ENCODE measurements at regions not wholly inside any gene's neighbourhood (a gene's known extent, or its start where the extent isn't known, plus 50 kb on each side); places are given as distances from the start of the nearest gene placed in this dataset.
"Not testable (repeated sequence)": the region's sequence is repeated elsewhere in the genome, so short reads cannot be mapped to it uniquely, and the experiment has no call there.

DNA sequence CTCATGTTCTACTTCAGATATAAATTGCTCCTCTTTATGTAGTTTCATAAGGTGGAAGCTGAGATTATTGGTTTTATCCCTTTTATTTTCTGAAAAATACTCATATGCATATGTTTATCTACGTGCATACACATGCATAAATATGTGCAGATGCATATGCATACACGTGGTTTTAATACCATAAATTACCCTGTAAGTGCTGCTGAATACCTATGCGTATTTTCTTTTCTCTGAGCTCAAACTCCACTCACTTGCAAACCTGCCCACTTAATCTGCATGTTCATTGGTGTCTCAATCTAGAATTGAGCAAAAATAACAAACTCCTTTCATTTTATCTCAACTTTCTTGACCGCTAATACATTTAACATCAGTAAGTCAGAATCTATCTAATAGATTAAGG lies 367.1 kb downstream of the RPIA start:
- H3K36me3 ChIP-seq (replicated peaks); DNase-seq (ENCODE audit: low spot score in 2 of 2); H3K9me3 ChIP-seq; H3K27me3 ChIP-seq (ENCODE audit: low read depth); in situ Hi-C loops (cut with MboI; ENCODE audit: low sequenced_read_pairs); H3K4me1 ChIP-seq; H3K4me3 ChIP-seq: not testable (repeated sequence)

DNA sequence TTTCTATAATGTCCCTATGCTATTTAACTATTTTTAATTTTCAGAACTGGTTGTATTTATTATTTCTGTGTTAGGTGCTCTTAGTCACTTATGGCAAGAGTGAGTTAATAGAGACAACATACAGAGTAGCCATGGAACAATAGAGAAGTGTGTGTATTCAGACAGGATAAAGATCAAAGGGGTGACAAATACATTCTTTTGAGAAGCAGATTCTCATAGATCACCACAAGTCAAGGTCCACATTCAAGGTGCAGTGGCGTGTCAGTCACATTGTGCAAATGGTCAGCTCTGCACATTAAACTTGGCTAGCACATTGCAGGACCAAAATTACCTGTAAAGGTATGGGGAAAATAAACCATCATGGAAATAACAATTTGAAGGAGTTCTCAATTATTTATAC lies 369.7 kb downstream of the RPIA start:
- in situ Hi-C loops (cut with MboI; ENCODE audit: low sequenced_read_pairs); H3K4me1 ChIP-seq; H3K36me3 ChIP-seq (replicated peaks); H3K4me3 ChIP-seq; H3K27me3 ChIP-seq (ENCODE audit: low read depth); DNase-seq (ENCODE audit: low spot score in 2 of 2); H3K9me3 ChIP-seq: not testable (repeated sequence)

GRCh38 chr2:89076771-89077170 lies 385.3 kb downstream of the RPIA start:
- H3K27me3 ChIP-seq (ENCODE audit: low read depth); DNase-seq (ENCODE audit: low spot score in 2 of 2); in situ Hi-C loops (cut with MboI; ENCODE audit: low sequenced_read_pairs); H3K4me3 ChIP-seq; H3K9me3 ChIP-seq; H3K4me1 ChIP-seq; H3K36me3 ChIP-seq (replicated peaks): not testable (repeated sequence)

DNA sequence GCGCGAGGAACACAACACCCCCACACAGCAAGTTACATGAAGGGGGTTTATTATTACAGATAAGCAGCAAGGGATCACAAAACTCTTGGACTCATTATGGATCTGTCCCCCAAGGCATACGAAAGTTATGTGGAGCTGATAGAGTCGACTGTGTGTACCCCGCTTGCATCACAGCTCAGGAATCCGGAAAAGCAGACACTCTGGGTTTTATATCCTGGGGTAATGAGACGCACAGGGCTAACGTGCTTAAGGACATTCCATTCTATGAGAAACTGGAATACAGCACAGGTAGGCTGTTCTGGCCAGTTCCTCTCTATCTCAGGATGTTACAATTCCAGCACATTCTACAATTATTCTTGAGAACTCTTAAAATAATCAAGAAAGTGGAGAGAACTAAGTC lies 401.4 kb downstream of the RPIA start:
- in situ Hi-C loops (cut with MboI; ENCODE audit: low sequenced_read_pairs); DNase-seq (ENCODE audit: low spot score in 2 of 2): not testable (repeated sequence)

GRCh38 chr2:89095060-89095459 lies 403.6 kb downstream of the RPIA start:
- H3K9me3 ChIP-seq; H3K4me3 ChIP-seq; H3K27me3 ChIP-seq (ENCODE audit: low read depth); H3K36me3 ChIP-seq (replicated peaks); in situ Hi-C loops (cut with MboI; ENCODE audit: low sequenced_read_pairs); DNase-seq (ENCODE audit: low spot score in 2 of 2); H3K4me1 ChIP-seq: not testable (repeated sequence)

More for the DNA sequence above, 401.4 kb downstream of the RPIA start:
- H3K4me1 ChIP-seq; H3K4me3 ChIP-seq; H3K27me3 ChIP-seq (ENCODE audit: low read depth); H3K36me3 ChIP-seq (replicated peaks); H3K9me3 ChIP-seq: not testable (repeated sequence)

- H3K4me1 ChIP-seq; H3K4me3 ChIP-seq; DNase-seq (ENCODE audit: low spot score in 2 of 2): not testable (repeated sequence)
These were observed 411.1 kb downstream of the RPIA start for GRCh38 chr2:89102587-89102986.

DNA sequence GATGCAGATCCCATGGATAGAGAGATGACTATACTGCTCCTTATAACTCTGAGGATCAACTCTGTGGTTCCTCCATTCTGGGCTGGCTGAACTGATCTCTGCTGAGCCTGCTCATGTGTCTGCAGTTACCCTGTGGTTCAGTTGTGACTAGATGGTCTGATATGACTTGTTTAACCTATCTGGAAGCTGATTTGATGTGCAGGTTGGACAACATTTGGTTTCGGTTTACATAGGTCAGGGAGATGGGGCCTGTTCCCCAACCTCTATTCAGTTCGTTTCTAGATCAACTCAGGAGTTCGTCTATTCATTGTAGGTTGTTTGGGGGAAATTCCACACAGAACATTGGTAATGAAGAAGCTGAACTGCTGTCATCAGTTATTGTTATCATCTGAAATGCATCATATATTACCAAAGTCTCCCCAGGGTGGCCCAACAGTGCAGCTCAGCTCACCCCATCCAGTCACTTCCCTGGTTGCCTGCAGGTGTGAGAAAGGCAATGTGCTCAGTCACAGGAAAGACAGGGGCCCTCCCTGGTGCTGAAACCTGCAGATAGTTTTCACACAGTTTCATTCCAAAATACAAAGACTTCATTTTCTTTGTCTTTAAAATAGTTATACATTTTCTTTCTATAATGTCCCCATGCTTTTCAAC lies 415.0 kb downstream of the RPIA start:
- H3K36me3 ChIP-seq (replicated peaks); H3K4me1 ChIP-seq; H3K9me3 ChIP-seq; in situ Hi-C loops (cut with MboI; ENCODE audit: low sequenced_read_pairs); H3K4me3 ChIP-seq; DNase-seq (ENCODE audit: low spot score in 2 of 2); H3K27me3 ChIP-seq (ENCODE audit: low read depth): not testable (repeated sequence)

More at GRCh38 chr2:89102587-89102986, 411.1 kb downstream of the RPIA start:
- H3K27me3 ChIP-seq (ENCODE audit: low read depth); in situ Hi-C loops (cut with MboI; ENCODE audit: low sequenced_read_pairs); H3K36me3 ChIP-seq (replicated peaks); H3K9me3 ChIP-seq: not testable (repeated sequence)

GRCh38 chr2:89112434-89112833 lies 421.0 kb downstream of the RPIA start:
- H3K9me3 ChIP-seq; H3K27me3 ChIP-seq (ENCODE audit: low read depth); in situ Hi-C loops (cut with MboI; ENCODE audit: low sequenced_read_pairs); H3K36me3 ChIP-seq (replicated peaks); H3K4me1 ChIP-seq; H3K4me3 ChIP-seq: not testable (repeated sequence)
- DNase-seq (ENCODE audit: low spot score in 2 of 2), result peak in 1 of 2 experiments; percentile 16

DNA sequence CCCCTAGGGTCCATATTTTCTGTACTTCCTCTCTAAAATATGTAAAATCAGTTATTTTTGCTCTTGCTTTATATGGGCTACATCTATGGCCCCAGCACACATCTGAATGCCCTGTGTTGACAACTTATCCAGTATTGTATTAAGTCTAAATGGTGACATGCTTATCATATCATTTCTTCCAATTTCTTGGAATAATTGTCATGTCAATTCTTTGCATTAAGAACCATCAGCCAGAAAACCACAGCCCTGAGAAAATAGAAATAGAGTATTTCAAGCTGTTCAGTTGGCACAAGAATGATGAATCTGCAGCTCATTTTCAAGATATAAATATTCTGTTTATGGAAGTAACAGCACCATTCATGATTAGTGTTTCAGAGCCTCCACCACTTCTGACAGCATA lies 421.8 kb downstream of the RPIA start:
- H3K9me3 ChIP-seq; H3K4me1 ChIP-seq; H3K27me3 ChIP-seq (ENCODE audit: low read depth); H3K4me3 ChIP-seq; in situ Hi-C loops (cut with MboI; ENCODE audit: low sequenced_read_pairs); H3K36me3 ChIP-seq (replicated peaks); DNase-seq (ENCODE audit: low spot score in 2 of 2): not testable (repeated sequence)

DNA sequence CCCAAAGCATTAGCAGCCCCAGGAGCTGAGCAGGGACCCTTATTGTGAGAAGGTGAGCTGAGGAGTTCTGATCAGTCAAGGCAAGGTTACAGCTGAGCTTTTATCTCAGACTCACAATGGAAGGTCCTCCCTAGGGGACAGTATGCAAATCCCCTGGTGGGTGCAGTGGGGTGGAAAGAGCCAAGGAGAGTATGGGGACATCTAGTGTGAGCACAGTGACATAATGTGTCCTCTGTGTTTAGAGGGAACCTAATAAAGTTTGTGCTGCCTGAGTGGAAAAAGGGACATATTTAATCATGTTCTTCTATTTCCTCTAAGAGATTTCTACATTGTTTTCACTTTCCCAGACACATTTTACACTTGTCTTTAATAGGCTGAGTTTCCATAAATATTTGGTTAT lies 438.0 kb downstream of the RPIA start:
- in situ Hi-C loops (cut with MboI; ENCODE audit: low sequenced_read_pairs); DNase-seq (ENCODE audit: low spot score in 2 of 2); H3K4me3 ChIP-seq; H3K36me3 ChIP-seq (replicated peaks); H3K9me3 ChIP-seq; H3K4me1 ChIP-seq; H3K27me3 ChIP-seq (ENCODE audit: low read depth): not testable (repeated sequence)

GRCh38 chr2:89130665-89131308 lies 439.3 kb downstream of the RPIA start:
- H3K27me3 ChIP-seq (ENCODE audit: low read depth); DNase-seq (ENCODE audit: low spot score in 2 of 2); H3K4me1 ChIP-seq; in situ Hi-C loops (cut with MboI; ENCODE audit: low sequenced_read_pairs); H3K36me3 ChIP-seq (replicated peaks); H3K9me3 ChIP-seq; H3K4me3 ChIP-seq: not testable (repeated sequence)

DNA sequence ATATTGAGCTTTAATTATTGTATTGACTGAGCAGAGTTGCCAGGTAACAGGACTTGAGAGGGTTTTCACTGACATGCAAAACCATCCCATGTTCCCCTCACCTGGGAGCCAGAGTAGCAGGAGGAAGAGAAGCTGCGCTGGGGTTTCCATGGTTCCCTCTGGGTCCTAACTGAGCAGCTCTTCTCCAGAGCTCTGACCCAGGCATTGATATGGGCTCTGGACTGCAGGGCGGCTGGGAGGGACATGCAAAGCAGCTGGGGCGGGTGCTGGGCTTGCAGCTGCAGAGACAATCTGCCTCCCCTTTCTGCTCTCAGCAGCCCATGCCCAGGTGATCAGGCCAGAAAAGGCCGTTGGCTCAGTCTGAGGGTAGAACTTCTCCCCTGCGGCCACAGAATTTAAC lies 451.5 kb downstream of the RPIA start:
- DNase-seq (ENCODE audit: low spot score in 2 of 2); H3K4me3 ChIP-seq; H3K27me3 ChIP-seq (ENCODE audit: low read depth); H3K4me1 ChIP-seq; H3K36me3 ChIP-seq (replicated peaks); in situ Hi-C loops (cut with MboI; ENCODE audit: low sequenced_read_pairs); H3K9me3 ChIP-seq: not testable (repeated sequence)

GRCh38 chr2:89145342-89145741 lies 453.9 kb downstream of the RPIA start:
- H3K9me3 ChIP-seq; DNase-seq (ENCODE audit: low spot score in 2 of 2); in situ Hi-C loops (cut with MboI; ENCODE audit: low sequenced_read_pairs); H3K4me3 ChIP-seq; H3K36me3 ChIP-seq (replicated peaks); H3K4me1 ChIP-seq; H3K27me3 ChIP-seq (ENCODE audit: low read depth): not testable (repeated sequence)

GRCh38 chr2:89148256-89148655 lies 456.8 kb downstream of the RPIA start:
- in situ Hi-C loops (cut with MboI; ENCODE audit: low sequenced_read_pairs), result not testable (repeated sequence)

GRCh38 chr2:89151699-89152098 lies 460.2 kb downstream of the RPIA start:
- in situ Hi-C loops (cut with MboI; ENCODE audit: low sequenced_read_pairs); H3K27me3 ChIP-seq (ENCODE audit: low read depth); DNase-seq (ENCODE audit: low spot score in 2 of 2); H3K4me3 ChIP-seq; H3K9me3 ChIP-seq; H3K4me1 ChIP-seq; H3K36me3 ChIP-seq (replicated peaks): not testable (repeated sequence)

More at GRCh38 chr2:89148256-89148655, 456.8 kb downstream of the RPIA start:
- H3K9me3 ChIP-seq; DNase-seq (ENCODE audit: low spot score in 2 of 2); H3K4me3 ChIP-seq; H3K4me1 ChIP-seq; H3K36me3 ChIP-seq (replicated peaks); H3K27me3 ChIP-seq (ENCODE audit: low read depth): not testable (repeated sequence)
